Brain microvascular endothelial cell (primary cell): ENCODE measurements at regions not wholly inside any gene's neighbourhood (a gene's known extent, or its start where the extent isn't known, plus 50 kb on each side); places are given as distances from the start of the nearest gene placed in this dataset.
"Not testable (repeated sequence)": the region's sequence is repeated elsewhere in the genome, so short reads cannot be mapped to it uniquely, and the experiment has no call there.

Experiments used
- DNase-seq: peaks from one replicate; pipeline ENCODE4 v3.0.0-alpha.2; 2020
- H3K27ac ChIP-seq: fragments of 250-450 bp; sonication (Bioruptor Pico); 2 replicates; pipeline ENCODE4 v1.5.1; 2020; ENCODE audit warnings: mild to moderate bottlenecking, moderate library complexity
- H3K27me3 ChIP-seq: fragments of 250-450 bp; sonication (Bioruptor Pico); replicated peaks from 2 replicates; pipeline ENCODE4 v1.5.1; 2020; ENCODE audit warnings: mild to moderate bottlenecking
- H3K36me3 ChIP-seq: fragments of 250-450 bp; sonication (Bioruptor Pico); replicated peaks from 2 replicates; pipeline ENCODE4 v1.5.1; 2020; ENCODE audit warnings: mild to moderate bottlenecking
- H3K4me3 ChIP-seq: 2 replicates; pipeline ENCODE4 v1.5.1; 2011; ENCODE audit warnings: low read depth, mild to moderate bottlenecking, control low read depth, low read length, moderate library complexity
- in situ Hi-C: cut with HindIII; loops from 2 replicates; pipeline ENCODE4 v1.10.0; 2017; ENCODE audit warnings: low sequenced_read_pairs, low pct_ligation_motif_present
- TF ChIP-seq, protein P1 (sequence below): IDR thresholded peaks from 2 replicates; pipeline ENCODE4 v1.5.1; 2011; ENCODE audit warnings: low read depth, mild to moderate bottlenecking, moderate library complexity, low read length, control low read depth, inconsistent platforms; ENCODE audit errors: missing control alignments

DNA sequence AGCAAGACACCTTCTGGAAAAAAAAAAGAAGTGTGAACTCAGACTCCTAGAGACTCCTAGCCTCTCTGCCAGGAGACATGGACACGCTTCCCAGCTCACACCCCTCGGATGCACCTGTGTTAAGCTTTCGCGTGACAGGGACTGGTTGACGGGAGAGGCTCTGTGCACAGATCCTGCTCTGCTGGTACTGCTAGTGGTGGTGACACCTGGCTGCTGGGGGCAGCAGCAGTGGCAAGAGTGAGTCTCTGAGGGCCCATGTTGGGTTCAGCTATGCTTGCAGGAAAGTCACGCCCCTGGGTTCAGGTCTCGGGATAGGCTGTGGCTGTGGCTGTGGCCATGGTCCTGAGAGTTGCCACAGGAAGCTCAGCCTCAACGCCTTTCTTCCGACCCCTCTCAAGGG is 81.1 kb downstream of the XRCC2 start:
- Histone ChIP-seq H3K27ac (no peak overlapping the region), H3K36me3 (no peaks in the 10 kb centered on the region), H3K27me3 (no peaks in the 10 kb centered on the region), H3K4me3 (no peak overlapping the region)
- TF ChIP-seq, protein P1, sequence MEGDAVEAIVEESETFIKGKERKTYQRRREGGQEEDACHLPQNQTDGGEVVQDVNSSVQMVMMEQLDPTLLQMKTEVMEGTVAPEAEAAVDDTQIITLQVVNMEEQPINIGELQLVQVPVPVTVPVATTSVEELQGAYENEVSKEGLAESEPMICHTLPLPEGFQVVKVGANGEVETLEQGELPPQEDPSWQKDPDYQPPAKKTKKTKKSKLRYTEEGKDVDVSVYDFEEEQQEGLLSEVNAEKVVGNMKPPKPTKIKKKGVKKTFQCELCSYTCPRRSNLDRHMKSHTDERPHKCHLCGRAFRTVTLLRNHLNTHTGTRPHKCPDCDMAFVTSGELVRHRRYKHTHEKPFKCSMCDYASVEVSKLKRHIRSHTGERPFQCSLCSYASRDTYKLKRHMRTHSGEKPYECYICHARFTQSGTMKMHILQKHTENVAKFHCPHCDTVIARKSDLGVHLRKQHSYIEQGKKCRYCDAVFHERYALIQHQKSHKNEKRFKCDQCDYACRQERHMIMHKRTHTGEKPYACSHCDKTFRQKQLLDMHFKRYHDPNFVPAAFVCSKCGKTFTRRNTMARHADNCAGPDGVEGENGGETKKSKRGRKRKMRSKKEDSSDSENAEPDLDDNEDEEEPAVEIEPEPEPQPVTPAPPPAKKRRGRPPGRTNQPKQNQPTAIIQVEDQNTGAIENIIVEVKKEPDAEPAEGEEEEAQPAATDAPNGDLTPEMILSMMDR, result no peak
- DNase-seq, result no peak
- in situ Hi-C loops, result no loop called here

DNA sequence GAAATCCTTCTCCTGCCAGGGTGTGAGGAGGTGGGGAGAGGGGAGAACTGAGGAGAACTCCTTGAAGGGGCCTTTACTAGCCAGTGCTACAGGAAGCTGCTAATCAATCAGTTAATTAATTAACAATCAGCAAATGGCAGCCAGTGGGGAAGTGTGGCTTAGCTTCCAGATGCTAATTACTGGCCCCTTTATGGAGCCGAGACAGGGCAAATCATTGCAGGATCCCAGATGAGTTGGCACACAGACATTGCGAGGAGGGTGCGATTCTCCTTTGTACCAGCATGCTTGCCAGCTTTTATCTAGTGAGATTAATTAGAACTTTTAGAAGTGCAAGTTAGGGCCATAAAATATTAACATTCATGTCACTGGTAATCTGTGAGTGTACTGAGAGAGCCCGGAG is 84.0 kb downstream of the XRCC2 start:
- in situ Hi-C loops, result no loop called here
- TF ChIP-seq, protein P1, result no peak
- no peak overlapping the region for H3K27ac ChIP-seq
- no peak for DNase-seq
- H3K36me3 ChIP-seq, result no peaks in the 10 kb centered on the region
- H3K4me3 ChIP-seq, result no peak overlapping the region
- no peaks in the 10 kb centered on the region for H3K27me3 ChIP-seq

GRCh38 chr7:152590481-152590880 is 85.5 kb downstream of the XRCC2 start:
- in situ Hi-C loops, result no loop called here

GRCh38 chr7:152589821-152590220 is 86.1 kb downstream of the XRCC2 start:
- DNase-seq, H3K27me3 ChIP-seq, H3K4me3 ChIP-seq, in situ Hi-C loops, H3K36me3 ChIP-seq, H3K27ac ChIP-seq: not testable (repeated sequence)

More at GRCh38 chr7:152590481-152590880, 85.5 kb downstream of the XRCC2 start:
- no peak overlapping the region for H3K4me3 ChIP-seq
- H3K27ac ChIP-seq, result no peak overlapping the region
- TF ChIP-seq, protein P1, result no peak
- no peaks in the 10 kb centered on the region for H3K36me3 ChIP-seq
- no peak for DNase-seq
- no peaks in the 10 kb centered on the region for H3K27me3 ChIP-seq

DNA sequence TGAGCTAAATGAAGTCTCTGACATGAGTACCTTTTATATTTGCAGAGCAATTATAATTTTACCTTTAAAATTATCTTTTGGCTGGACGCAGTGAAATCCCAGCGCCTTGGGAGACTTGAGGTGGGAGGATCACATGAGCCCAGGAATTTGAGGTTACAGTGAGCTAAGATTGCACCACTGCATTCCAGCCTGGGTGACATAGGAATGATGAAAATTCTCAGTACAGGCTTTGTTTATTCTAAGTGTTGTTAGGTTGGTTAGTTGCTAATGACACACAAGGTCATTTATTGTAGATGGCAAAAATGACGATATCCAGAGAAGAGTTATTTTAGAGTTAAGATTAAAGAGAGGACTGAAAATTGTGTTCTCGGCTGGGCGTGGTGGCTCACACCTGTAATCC is 87.6 kb downstream of the XRCC2 start:
- in situ Hi-C loops, result no loop called here
- TF ChIP-seq, protein P1, result no peak
- no peaks in the 10 kb centered on the region for H3K36me3 ChIP-seq
- no peak overlapping the region for H3K4me3 ChIP-seq
- no peaks in the 10 kb centered on the region for H3K27me3 ChIP-seq
- DNase-seq, result peak; percentile 85
- H3K27ac ChIP-seq, result no peak overlapping the region

- DNase-seq, result peak; percentile 14
- Histone ChIP-seq H3K36me3 (no peaks in the 10 kb centered on the region), H3K4me3 (no peak overlapping the region), H3K27ac (no peak overlapping the region), H3K27me3 (no peaks in the 10 kb centered on the region)
- TF ChIP-seq, protein P1, result no peak
- in situ Hi-C loops, result no loop called here
Measured at GRCh38 chr7:152587366-152587765, 88.6 kb downstream of the XRCC2 start.
